Loucy (cell line): ENCODE measurements at regions not wholly inside any gene's neighbourhood (a gene's known extent, or its start where the extent isn't known, plus 50 kb on each side); places are given as distances from the start of the nearest gene placed in this dataset.

Experiments used
- H2AFZ ChIP-seq: fragments of 200-600 bp; sonication (generic); 2 replicates; pipeline ENCODE4 v1.6.0; 2016; ENCODE audit warnings: antibody characterized with exemption, mild to moderate bottlenecking, low read length, moderate library complexity
- H3F3A ChIP-seq: fragments of 200-600 bp; 2 replicates; pipeline ENCODE4 v1.6.0; 2016; ENCODE audit warnings: antibody characterized with exemption, low read depth, mild to moderate bottlenecking
- H3K27me3 ChIP-seq: fragments of 200-600 bp; sonication (generic); 2 replicates; pipeline ENCODE4 v1.6.1; 2014; ENCODE audit warnings: low read length, mild to moderate bottlenecking; ENCODE audit not compliant: insufficient read depth, poor library complexity, severe bottlenecking
- H3K36me3 ChIP-seq: fragments of 200-600 bp; sonication (generic); 2 replicates; pipeline ENCODE4 v1.6.1; 2016; ENCODE audit warnings: low read length; ENCODE audit not compliant: insufficient read depth
- H3K4me1 ChIP-seq: fragments of 200-600 bp; sonication (generic); 2 replicates; pipeline ENCODE4 v1.5.1; 2014; ENCODE audit warnings: low read length, mild to moderate bottlenecking; ENCODE audit not compliant: insufficient read depth, poor library complexity, severe bottlenecking
- H3K4me2 ChIP-seq: fragments of 200-600 bp; sonication (generic); 2 replicates; pipeline ENCODE4 v1.6.0; 2014; ENCODE audit warnings: antibody characterized with exemption, low read length, low read depth, mild to moderate bottlenecking; ENCODE audit not compliant: poor library complexity, severe bottlenecking
- H3K4me3 ChIP-seq: fragments of 200-600 bp; sonication (generic); 2 replicates; pipeline ENCODE4 v1.5.1; 2014; ENCODE audit warnings: low read length, mild to moderate bottlenecking, mixed read lengths; ENCODE audit not compliant: poor library complexity, severe bottlenecking
- H3K79me2 ChIP-seq: fragments of 200-600 bp; sonication (generic); 2 replicates; pipeline ENCODE4 v1.6.1; 2014; ENCODE audit warnings: low read length; ENCODE audit not compliant: insufficient read depth
- H3K9ac ChIP-seq: fragments of 200-600 bp; sonication (generic); 2 replicates; pipeline ENCODE4 v1.6.0; 2014; ENCODE audit warnings: mild to moderate bottlenecking, low read depth, low read length, moderate library complexity; ENCODE audit not compliant: poor library complexity, severe bottlenecking
- H3K9me2 ChIP-seq: fragments of 200-600 bp; sonication (generic); replicated peaks from 2 replicates; pipeline ENCODE4 v1.6.1; 2016; ENCODE audit warnings: low read depth, low read length, mixed read lengths
- H3K9me3 ChIP-seq: fragments of 200-600 bp; sonication (generic); 2 replicates; pipeline ENCODE4 v1.6.1; 2014; ENCODE audit warnings: mild to moderate bottlenecking, antibody characterized with exemption, low read length, low read depth; ENCODE audit not compliant: insufficient read depth
- H4K20me1 ChIP-seq: fragments of 200-600 bp; sonication (generic); 2 replicates; pipeline ENCODE4 v1.6.0; 2014; ENCODE audit warnings: antibody characterized with exemption, low read length, mild to moderate bottlenecking; ENCODE audit not compliant: insufficient read depth, poor library complexity, severe bottlenecking
- CTCF ChIP-seq: fragments of 200-600 bp; sonication (generic); conservative IDR thresholded peaks from 2 replicates; pipeline ENCODE4 v1.5.1; 2014; ENCODE audit warnings: mild to moderate bottlenecking, antibody characterized with exemption, low read length
- EZH2phosphoT487 ChIP-seq: fragments of 200-600 bp; IDR thresholded peaks from 2 replicates; pipeline ENCODE4 v1.6.1; 2018; ENCODE audit warnings: antibody characterized with exemption, mild to moderate bottlenecking, moderate library complexity, borderline replicate concordance

GRCh38 chr3:144522456-144522855 lies 550.8 kb downstream of the DIPK2A start:
- Histone ChIP-seq H2AFZ (no peak overlapping the region), H3K36me3 (no peaks in the 10 kb centered on the region), H3K9ac (no peak overlapping the region), H3K27me3 (no peaks in the 10 kb centered on the region), H3K9me3 (no peaks in the 10 kb centered on the region), H3K79me2 (no peaks in the 10 kb centered on the region), H4K20me1 (no peaks in the 10 kb centered on the region), H3K4me3 (no peak overlapping the region), H3K9me2 (no peaks in the 10 kb centered on the region), H3F3A (no peaks in the 10 kb centered on the region), H3K4me1 (no peaks in the 10 kb centered on the region), H3K4me2 (no peak overlapping the region)
- TF ChIP-seq EZH2phosphoT487 (no peak), CTCF (no peak)

- no peaks in the 10 kb centered on the region for H3K9me3 ChIP-seq
- no peaks in the 10 kb centered on the region for H3K36me3 ChIP-seq
- H3K4me2 ChIP-seq: no peak overlapping the region
- no peaks in the 10 kb centered on the region for H3K4me1 ChIP-seq
- H3K27me3 ChIP-seq: no peaks in the 10 kb centered on the region
- no peaks in the 10 kb centered on the region for H3F3A ChIP-seq
- H3K79me2 ChIP-seq: no peaks in the 10 kb centered on the region
- no peak overlapping the region for H2AFZ ChIP-seq
- H3K9ac ChIP-seq: no peak overlapping the region
- no peaks in the 10 kb centered on the region for H4K20me1 ChIP-seq
- TF ChIP-seq CTCF: no peak
- no peak for TF ChIP-seq EZH2phosphoT487
- no peak overlapping the region for H3K4me3 ChIP-seq
- no peaks in the 10 kb centered on the region for H3K9me2 ChIP-seq
Observed at GRCh38 chr3:144523396-144523795, 551.8 kb downstream of the DIPK2A start.

- no peaks in the 10 kb centered on the region for H3K27me3 ChIP-seq
- no peaks in the 10 kb centered on the region for H4K20me1 ChIP-seq
- H3F3A ChIP-seq: no peaks in the 10 kb centered on the region
- H3K4me1 ChIP-seq: no peaks in the 10 kb centered on the region
- no peak overlapping the region for H2AFZ ChIP-seq
- no peaks in the 10 kb centered on the region for H3K36me3 ChIP-seq
- no peaks in the 10 kb centered on the region for H3K9me2 ChIP-seq
- H3K79me2 ChIP-seq: no peaks in the 10 kb centered on the region
- no peak overlapping the region for H3K4me2 ChIP-seq
- no peak overlapping the region for H3K4me3 ChIP-seq
- no peaks in the 10 kb centered on the region for H3K9me3 ChIP-seq
- TF ChIP-seq EZH2phosphoT487: no peak
- no peak for TF ChIP-seq CTCF
- H3K9ac ChIP-seq: no peak overlapping the region
Observed at GRCh38 chr3:144524531-144524930, 552.9 kb downstream of the DIPK2A start.
